HepG2 (cell line): ENCODE measurements at regions not wholly inside any gene's neighbourhood (a gene's known extent, or its start where the extent isn't known, plus 50 kb on each side); places are given as distances from the start of the nearest gene placed in this dataset.

Source experiments
- ATAC-seq: fragments of 200-7000 bp; cut with Tn5 transposase; 3 replicates; pipeline ENCODE4 v1.9.1; 2020; ENCODE audit warnings: mild to moderate bottlenecking, moderate library complexity
- BruUV-seq: library from RNA; stranded (reverse); fragments of 400-500 nt; replicated peaks from 2 replicates; lab custom pipeline; 2021; lab: Mats Ljungman, UMichigan
- CTCF ChIA-PET: fragments of 300-600 bp; formaldehyde crosslinking; extraction: SDS; loops from one replicate; lab custom pipeline; 2021; ENCODE audit warnings: low total read pairs, inconsistent platforms, low intra/inter-chr PET ratio; lab: Yijun Ruan, JAX
- POLR2A ChIA-PET: fragments of 350-600 bp; sonication (Branson Sonifier 250); formaldehyde crosslinking; loops from one replicate; lab custom pipeline; 2020; ENCODE audit warnings: antibody characterized with exemption, inconsistent platforms; lab: Yijun Ruan, JAX
- DNase-seq: peaks from one replicate; pipeline ENCODE4 v3.0.0-alpha.2; 2015; ENCODE audit warnings: low spot score
- FAIRE-seq: peaks from 3 replicates; lab custom pipeline; 2011; peaks lifted over from hg19 to GRCh38; lab: Jason Lieb, UNC
- H2AFZ ChIP-seq: one replicate; pipeline ENCODE4 v1.6.1; 2011; ENCODE audit warnings: low read length, inconsistent platforms
- H3K27ac ChIP-seq: fragments of 300-600 bp; 3 replicates; pipeline ENCODE4 v1.8.0; 2011; ENCODE audit warnings: mixed run types, mild to moderate bottlenecking, mixed read lengths, low read length, inconsistent platforms; ENCODE audit not compliant: insufficient read depth; ENCODE audit errors: extremely low read length
- H3K27me3 ChIP-seq, 2 experiments: fragments of 200-600 bp in 1 of 2; 2 replicates in 1 of 2; 3 replicates in 1 of 2; pipeline versions ENCODE4 v1.6.0 to v1.8.0; 2011; ENCODE audit warnings: low read length in 2 of 2, mild to moderate bottlenecking in 2 of 2, moderate library complexity in 2 of 2, inconsistent platforms in 1 of 2; ENCODE audit not compliant: insufficient read depth in 2 of 2, control insufficient read depth in 1 of 2
- H3K36me3 ChIP-seq, 2 experiments: fragments of 200-600 bp in 1 of 2; replicated peaks in 1 of 2; 2 replicates in 1 of 2; 3 replicates in 1 of 2; pipeline versions ENCODE4 v1.5.1 to v1.8.0; 2011; ENCODE audit warnings: low read length in 2 of 2, inconsistent platforms in 1 of 2; ENCODE audit not compliant: insufficient read depth in 2 of 2, control insufficient read depth in 1 of 2
- H3K4me1 ChIP-seq: 2 replicates; pipeline ENCODE4 v1.5.1; 2012; ENCODE audit warnings: low read length, inconsistent platforms; ENCODE audit not compliant: insufficient read depth
- H3K4me2 ChIP-seq: 2 replicates; pipeline ENCODE4 v1.6.0; 2011; ENCODE audit warnings: low read depth, low read length, inconsistent platforms
- H3K4me3 ChIP-seq, 3 experiments: fragments of 200-600 bp in 1 of 3; sonication (generic), shearing (Covaris generic) in 1 of 3; replicated peaks in 1 of 3; 2 replicates each; pipeline ENCODE4 v1.5.1; 2011 to 2016; ENCODE audit warnings: low read length in 3 of 3, inconsistent platforms in 2 of 3, low read depth in 2 of 3, mild to moderate bottlenecking in 2 of 3, control low read depth in 1 of 3, mixed read lengths in 1 of 3; ENCODE audit not compliant: insufficient read depth in 1 of 3
- H3K79me2 ChIP-seq: one replicate; pipeline ENCODE4 v1.6.1; 2011; ENCODE audit warnings: low read length, inconsistent platforms; ENCODE audit not compliant: insufficient read depth
- H3K9ac ChIP-seq: 2 replicates; pipeline ENCODE4 v1.6.0; 2011; ENCODE audit warnings: mild to moderate bottlenecking, low read depth, low read length, inconsistent platforms; ENCODE audit not compliant: insufficient read depth
- H3K9me3 ChIP-seq: 2 replicates; pipeline ENCODE4 v1.5.1; 2012; ENCODE audit warnings: mild to moderate bottlenecking, low read length
- H4K20me1 ChIP-seq: 2 replicates; pipeline ENCODE4 v1.6.0; 2011; ENCODE audit warnings: inconsistent platforms, mild to moderate bottlenecking, low read length, moderate library complexity; ENCODE audit not compliant: insufficient read depth
- DDIT3 ChIP-seq: sonication (generic); formaldehyde crosslinking; IDR thresholded peaks from 2 replicates; pipeline ENCODE4 v1.4.0; 2020; ENCODE audit warnings: mild to moderate bottlenecking, missing genetic modification reagents
- FOXO4 ChIP-seq: sonication (generic); formaldehyde crosslinking; conservative IDR thresholded peaks from 2 replicates; pipeline ENCODE4 v1.8.1; 2023; ENCODE audit warnings: missing genetic modification reagents
- HOXD1 ChIP-seq: sonication (generic); formaldehyde crosslinking; IDR thresholded peaks from 2 replicates; pipeline ENCODE4 v1.5.0; 2020; ENCODE audit warnings: missing genetic modification reagents
- ONECUT2 ChIP-seq: sonication (generic); formaldehyde crosslinking; IDR thresholded peaks from 2 replicates; pipeline ENCODE4 v1.4.0; 2020; ENCODE audit warnings: missing genetic modification reagents
- RFXANK ChIP-seq: IDR thresholded peaks from 2 replicates; pipeline ENCODE4 v1.6.1; 2016
- TCF12 ChIP-seq, 2 experiments: fragments of 450-650 bp in 1 of 2; sonication (generic) in 1 of 2; formaldehyde crosslinking in 1 of 2; IDR thresholded peaks; 2 replicates each; pipeline versions ENCODE4 v1.6.1 to v1.8.0; 2017 to 2022; ENCODE audit warnings: antibody characterized with exemption in 1 of 2, mild to moderate bottlenecking in 1 of 2, missing genetic modification reagents in 1 of 2, moderate library complexity in 1 of 2
- ZFP90 ChIP-seq: sonication (generic); formaldehyde crosslinking; IDR thresholded peaks from 2 replicates; pipeline ENCODE4 v1.8.0; 2022; ENCODE audit warnings: missing genetic modification reagents, mild to moderate bottlenecking, inconsistent platforms, borderline replicate concordance
- ZHX1 ChIP-seq: sonication (generic); formaldehyde crosslinking; IDR thresholded peaks from 2 replicates; pipeline ENCODE4 v1.8.1; 2022; ENCODE audit warnings: low read depth, mild to moderate bottlenecking, missing genetic modification reagents
- ZNF326 ChIP-seq: sonication (generic); formaldehyde crosslinking; IDR thresholded peaks from 2 replicates; pipeline ENCODE4 v1.4.0; 2020; ENCODE audit warnings: missing genetic modification reagents, borderline replicate concordance
- ZNF367 ChIP-seq: sonication (generic); formaldehyde crosslinking; IDR thresholded peaks from 2 replicates; pipeline ENCODE4 v1.4.0; 2020; ENCODE audit warnings: missing genetic modification reagents, borderline replicate concordance
- ZNF784 ChIP-seq: sonication (generic); formaldehyde crosslinking; IDR thresholded peaks from 2 replicates; pipeline ENCODE4 v1.5.1; 2020; ENCODE audit warnings: missing genetic modification reagents, mild to moderate bottlenecking, borderline replicate concordance
- WGBS: methylation state at CpG from one replicate; pipeline ENCODE4 v1.1.6; 2017; ENCODE audit warnings: low lambda C conversion rate; 5-methylcytosine and 5-hydroxymethylcytosine counted together
- in situ Hi-C: cut with HindIII; loops from 2 replicates; pipeline ENCODE4 v1.10.0; 2017; ENCODE audit warnings: low pct_unique_long_range_greater_than_20kb; ENCODE audit not compliant: extremely low pct_ligation_motif_present
- intact Hi-C: fragments of 100-400 bp; cut with micrococcal nuclease; formaldehyde crosslinking; loops from one replicate; pipeline ENCODE4 v1.10.0; 2022; ENCODE audit not compliant: unreplicated experiment
- TF ChIP-seq, protein P1 (sequence below): sonication (generic); formaldehyde crosslinking; IDR thresholded peaks from 2 replicates; pipeline ENCODE4 v1.4.0; 2020; ENCODE audit warnings: missing genetic modification reagents

- DNase-seq (no peak), ATAC-seq (no peak), FAIRE-seq (no peak)
- no peak overlapping the region for H2AFZ ChIP-seq
- no peak overlapping the region for H3K4me2 ChIP-seq
- H3K36me3 ChIP-seq, result peaks cover 0 to 1% of the 10 kb centered on the region in 2 experiments; a peak in 1 of 5 replicates
- intact Hi-C loops (no loop called here), in situ Hi-C loops (no loop called here)
- H3K4me3 ChIP-seq, result no peak overlapping the region
- POLR2A ChIA-PET, result no interaction called here
- no peak overlapping the region for H3K9ac ChIP-seq
- no peaks in the 10 kb centered on the region for H3K79me2 ChIP-seq
- H3K27ac ChIP-seq, result no peak overlapping the region
- no peaks in the 10 kb centered on the region for H3K27me3 ChIP-seq
- H4K20me1 ChIP-seq, result no peaks in the 10 kb centered on the region
- 84% methylated on average over 20 of the region's 22 CpGs for WGBS
- CTCF ChIA-PET, result no interaction called here
- H3K4me1 ChIP-seq, result no peaks in the 10 kb centered on the region
- no peaks in the 10 kb centered on the region for H3K9me3 ChIP-seq
- BruUV-seq, result no TSS peak
- TF ChIP-seq ZNF784, result no peak
- TF ChIP-seq HOXD1 (CRISPR knock-in tag), result no peak
- TF ChIP-seq, protein P1, sequence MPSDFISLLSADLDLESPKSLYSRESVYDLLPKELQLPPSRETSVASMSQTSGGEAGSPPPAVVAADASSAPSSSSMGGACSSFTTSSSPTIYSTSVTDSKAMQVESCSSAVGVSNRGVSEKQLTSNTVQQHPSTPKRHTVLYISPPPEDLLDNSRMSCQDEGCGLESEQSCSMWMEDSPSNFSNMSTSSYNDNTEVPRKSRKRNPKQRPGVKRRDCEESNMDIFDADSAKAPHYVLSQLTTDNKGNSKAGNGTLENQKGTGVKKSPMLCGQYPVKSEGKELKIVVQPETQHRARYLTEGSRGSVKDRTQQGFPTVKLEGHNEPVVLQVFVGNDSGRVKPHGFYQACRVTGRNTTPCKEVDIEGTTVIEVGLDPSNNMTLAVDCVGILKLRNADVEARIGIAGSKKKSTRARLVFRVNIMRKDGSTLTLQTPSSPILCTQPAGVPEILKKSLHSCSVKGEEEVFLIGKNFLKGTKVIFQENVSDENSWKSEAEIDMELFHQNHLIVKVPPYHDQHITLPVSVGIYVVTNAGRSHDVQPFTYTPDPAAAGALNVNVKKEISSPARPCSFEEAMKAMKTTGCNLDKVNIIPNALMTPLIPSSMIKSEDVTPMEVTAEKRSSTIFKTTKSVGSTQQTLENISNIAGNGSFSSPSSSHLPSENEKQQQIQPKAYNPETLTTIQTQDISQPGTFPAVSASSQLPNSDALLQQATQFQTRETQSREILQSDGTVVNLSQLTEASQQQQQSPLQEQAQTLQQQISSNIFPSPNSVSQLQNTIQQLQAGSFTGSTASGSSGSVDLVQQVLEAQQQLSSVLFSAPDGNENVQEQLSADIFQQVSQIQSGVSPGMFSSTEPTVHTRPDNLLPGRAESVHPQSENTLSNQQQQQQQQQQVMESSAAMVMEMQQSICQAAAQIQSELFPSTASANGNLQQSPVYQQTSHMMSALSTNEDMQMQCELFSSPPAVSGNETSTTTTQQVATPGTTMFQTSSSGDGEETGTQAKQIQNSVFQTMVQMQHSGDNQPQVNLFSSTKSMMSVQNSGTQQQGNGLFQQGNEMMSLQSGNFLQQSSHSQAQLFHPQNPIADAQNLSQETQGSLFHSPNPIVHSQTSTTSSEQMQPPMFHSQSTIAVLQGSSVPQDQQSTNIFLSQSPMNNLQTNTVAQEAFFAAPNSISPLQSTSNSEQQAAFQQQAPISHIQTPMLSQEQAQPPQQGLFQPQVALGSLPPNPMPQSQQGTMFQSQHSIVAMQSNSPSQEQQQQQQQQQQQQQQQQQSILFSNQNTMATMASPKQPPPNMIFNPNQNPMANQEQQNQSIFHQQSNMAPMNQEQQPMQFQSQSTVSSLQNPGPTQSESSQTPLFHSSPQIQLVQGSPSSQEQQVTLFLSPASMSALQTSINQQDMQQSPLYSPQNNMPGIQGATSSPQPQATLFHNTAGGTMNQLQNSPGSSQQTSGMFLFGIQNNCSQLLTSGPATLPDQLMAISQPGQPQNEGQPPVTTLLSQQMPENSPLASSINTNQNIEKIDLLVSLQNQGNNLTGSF (CRISPR knock-in tag), result no peak
- no peak for TF ChIP-seq FOXO4 (CRISPR knock-in tag)
- no peak for TF ChIP-seq ZHX1 (CRISPR knock-in tag)
- TF ChIP-seq ONECUT2 (CRISPR knock-in tag), result no peak
- no peak for TF ChIP-seq DDIT3 (CRISPR knock-in tag)
- no peak for TF ChIP-seq TCF12 (IDR thresholded peaks at IDR 0.05)
- TF ChIP-seq TCF12 (CRISPR knock-in tag; IDR thresholded peaks at IDR 0.05), result no peak
- TF ChIP-seq ZNF326 (CRISPR knock-in tag), result no peak
- no peak for TF ChIP-seq ZNF367
- no peak for TF ChIP-seq RFXANK (CRISPR knock-in tag)
- no peak for TF ChIP-seq ZFP90 (CRISPR knock-in tag)
These were observed 179.5 kb downstream of the ADRA2C start for GRCh38 chr4:3945511-3946290.
